ENCODE measurements at regions not wholly inside any gene's neighbourhood (a gene's known extent, or its start where the extent isn't known, plus 50 kb on each side); places are given as distances from the start of the nearest gene placed in this dataset. TPM values are rescaled to one million over a fixed set of nuclear protein-coding genes. Genes with fewer than 3 reads are reported as not detected.
"Not testable (repeated sequence)": the region's sequence is repeated elsewhere in the genome, so short reads cannot be mapped to it uniquely, and the experiment has no call there.

DNA sequence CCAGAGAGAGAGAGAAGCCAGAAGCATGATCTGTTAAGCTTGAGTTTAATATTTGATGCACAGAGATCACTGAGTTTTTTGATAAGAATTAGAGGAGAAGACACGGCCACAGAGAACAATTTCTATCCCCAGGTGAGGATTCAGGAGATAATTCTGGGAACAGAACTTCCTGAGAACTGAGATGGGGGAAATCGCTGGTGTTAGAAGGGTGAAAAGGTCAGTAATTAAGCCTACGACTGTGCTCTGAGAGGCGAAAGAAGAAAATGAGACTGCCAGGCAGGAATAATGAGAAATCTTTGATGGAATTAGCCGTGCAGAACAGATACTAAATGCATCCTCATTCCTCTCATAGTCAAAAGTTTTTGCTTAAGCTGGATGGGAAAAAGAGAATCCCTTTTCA is 61.9 kb upstream of the EEF2KMT start:
- H3K36me3 ChIP-seq; H3K9ac ChIP-seq (ENCODE audit: low read depth in 2 of 2, low read length in 2 of 2); H3K9me3 ChIP-seq; intact Hi-C loops (cut with DNase I); H3K27me3 ChIP-seq; H3K27ac ChIP-seq; H3K4me3 ChIP-seq; H3K4me1 ChIP-seq; DNase-seq: not testable (repeated sequence)

DNA sequence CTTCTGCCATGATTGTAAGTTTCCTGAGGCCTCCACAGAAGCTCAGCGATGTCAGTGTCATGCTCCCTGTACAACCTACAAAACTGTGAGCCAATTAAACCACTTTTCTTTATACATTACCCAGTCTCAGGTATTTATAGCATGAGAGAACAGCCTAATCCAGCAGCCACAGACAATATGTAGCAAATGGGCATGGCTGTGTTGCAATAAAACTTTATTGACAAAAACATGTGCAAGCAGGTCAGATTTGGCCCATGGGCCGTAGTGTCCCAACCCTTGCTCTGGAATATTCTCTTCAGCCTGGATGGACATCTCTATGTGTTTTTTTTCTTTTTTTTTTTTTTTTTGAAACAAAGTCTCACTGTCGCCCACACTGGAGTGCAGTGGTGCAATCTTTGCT is 60.9 kb upstream of the EEF2KMT start:
- H3K27ac ChIP-seq, result no peak overlapping the region
- H3K4me3 ChIP-seq, result no peak overlapping the region
- H3K9ac ChIP-seq (ENCODE audit: low read depth in 2 of 2, low read length in 2 of 2), result no peak overlapping the region
- H3K27me3 ChIP-seq, result no peaks in the 10 kb centered on the region
- TF ChIP-seq, protein P1, sequence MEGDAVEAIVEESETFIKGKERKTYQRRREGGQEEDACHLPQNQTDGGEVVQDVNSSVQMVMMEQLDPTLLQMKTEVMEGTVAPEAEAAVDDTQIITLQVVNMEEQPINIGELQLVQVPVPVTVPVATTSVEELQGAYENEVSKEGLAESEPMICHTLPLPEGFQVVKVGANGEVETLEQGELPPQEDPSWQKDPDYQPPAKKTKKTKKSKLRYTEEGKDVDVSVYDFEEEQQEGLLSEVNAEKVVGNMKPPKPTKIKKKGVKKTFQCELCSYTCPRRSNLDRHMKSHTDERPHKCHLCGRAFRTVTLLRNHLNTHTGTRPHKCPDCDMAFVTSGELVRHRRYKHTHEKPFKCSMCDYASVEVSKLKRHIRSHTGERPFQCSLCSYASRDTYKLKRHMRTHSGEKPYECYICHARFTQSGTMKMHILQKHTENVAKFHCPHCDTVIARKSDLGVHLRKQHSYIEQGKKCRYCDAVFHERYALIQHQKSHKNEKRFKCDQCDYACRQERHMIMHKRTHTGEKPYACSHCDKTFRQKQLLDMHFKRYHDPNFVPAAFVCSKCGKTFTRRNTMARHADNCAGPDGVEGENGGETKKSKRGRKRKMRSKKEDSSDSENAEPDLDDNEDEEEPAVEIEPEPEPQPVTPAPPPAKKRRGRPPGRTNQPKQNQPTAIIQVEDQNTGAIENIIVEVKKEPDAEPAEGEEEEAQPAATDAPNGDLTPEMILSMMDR (IDR thresholded peaks at IDR 0.05), result no peak
- no peak for DNase-seq
- H3K36me3 ChIP-seq, result no peaks in the 10 kb centered on the region
- intact Hi-C loops (cut with DNase I), result no loop called here
- no peaks in the 10 kb centered on the region for H3K4me1 ChIP-seq
- no peaks in the 10 kb centered on the region for H3K9me3 ChIP-seq

DNA sequence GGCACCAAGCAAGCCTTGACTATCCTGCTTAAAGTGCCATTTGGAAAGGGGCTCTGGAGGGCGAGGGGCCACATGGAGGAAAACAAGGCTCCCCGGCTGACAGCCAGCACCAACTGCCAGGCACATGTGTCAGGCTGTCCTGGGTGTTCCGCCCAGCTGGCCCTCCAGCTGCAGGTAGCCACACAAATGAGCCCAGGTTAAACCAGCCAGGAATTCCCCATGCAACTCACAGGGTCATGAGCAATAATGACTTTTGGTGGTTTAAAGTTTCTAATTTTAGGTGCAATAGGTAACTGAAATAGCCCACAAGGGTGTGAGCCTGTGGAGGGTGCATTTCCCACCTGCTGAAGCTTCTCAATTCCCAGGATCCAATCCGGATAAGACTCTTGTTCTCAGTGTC is 58.9 kb upstream of the EEF2KMT start:
- intact Hi-C loops (cut with DNase I); H3K4me3 ChIP-seq: not testable (repeated sequence)

DNA sequence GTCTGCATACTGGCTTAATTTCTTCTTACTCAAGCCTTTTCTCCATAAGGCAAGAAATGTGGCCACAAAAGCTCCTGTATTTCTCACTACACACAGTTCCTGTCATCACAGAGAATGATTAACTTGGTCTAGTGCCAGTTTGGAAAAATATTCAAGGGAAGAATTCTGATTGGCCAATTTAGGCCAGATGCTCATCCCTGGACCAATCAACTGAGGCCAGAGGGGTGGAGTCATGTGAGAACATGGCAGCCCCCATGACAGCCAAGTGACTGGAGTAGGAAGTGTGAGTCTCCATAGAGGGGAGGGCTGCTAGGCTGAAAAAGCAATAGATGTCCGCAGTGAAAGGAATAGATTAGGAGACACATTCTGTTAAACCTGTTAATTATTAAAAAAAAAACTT is 56.4 kb upstream of the EEF2KMT start:
- H3K4me1 ChIP-seq; H3K4me3 ChIP-seq; H3K36me3 ChIP-seq; H3K9me3 ChIP-seq; H3K27ac ChIP-seq; H3K27me3 ChIP-seq; DNase-seq; H3K9ac ChIP-seq (ENCODE audit: low read depth in 2 of 2, low read length in 2 of 2); intact Hi-C loops (cut with DNase I): not testable (repeated sequence)

More for the DNA sequence above, 58.9 kb upstream of the EEF2KMT start:
- H3K27me3 ChIP-seq; H3K36me3 ChIP-seq; H3K9me3 ChIP-seq; H3K27ac ChIP-seq; DNase-seq; H3K9ac ChIP-seq (ENCODE audit: low read depth in 2 of 2, low read length in 2 of 2); H3K4me1 ChIP-seq: not testable (repeated sequence)

DNA sequence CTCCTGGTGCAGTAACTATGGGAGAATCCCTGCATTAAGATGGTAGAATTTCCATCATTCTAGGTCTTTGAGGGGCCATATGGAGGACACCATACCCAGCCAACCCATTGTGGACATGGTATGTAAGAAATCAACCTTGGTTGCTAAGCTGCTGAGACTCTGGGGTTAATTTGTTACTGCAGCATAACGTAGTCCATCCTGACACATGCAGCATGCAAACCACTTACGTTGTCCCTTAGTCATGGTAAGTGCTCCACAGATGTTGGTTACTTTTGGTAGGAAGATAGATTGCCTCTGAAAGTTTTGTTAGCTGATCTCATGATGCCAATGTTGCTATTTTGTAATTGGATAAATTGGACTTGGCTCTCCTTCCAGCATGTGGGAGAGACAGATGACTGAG is 53.8 kb upstream of the EEF2KMT start:
- H3K36me3 ChIP-seq; H3K9me3 ChIP-seq; intact Hi-C loops (cut with DNase I); H3K4me3 ChIP-seq; DNase-seq; H3K27ac ChIP-seq; H3K4me1 ChIP-seq; H3K9ac ChIP-seq (ENCODE audit: low read depth in 2 of 2, low read length in 2 of 2); H3K27me3 ChIP-seq: not testable (repeated sequence)

Small RNA genes lying in the stretch of these regions (microRNA-seq; reads per million reads assigned to microRNA genes)
- not detected for gene MIR8065

Measured in colonic mucosa (tissue), 4 donors.